ENCODE measurements at regions not wholly inside any gene's neighbourhood (a gene's known extent, or its start where the extent isn't known, plus 50 kb on each side); places are given as distances from the start of the nearest gene placed in this dataset.

GRCh38 chr22:49487950-49488349 lies 339.7 kb downstream of the BRD1 start:
- H3K4me1 ChIP-seq, result no peaks in the 10 kb centered on the region
- peak in 1 of 2 donors; percentile 30 for DNase-seq
- TF ChIP-seq EP300 (IDR thresholded peaks at IDR 0.05), result no peak
- no peak for TF ChIP-seq POLR2A (IDR thresholded peaks at IDR 0.05)
- TF ChIP-seq, protein P1, sequence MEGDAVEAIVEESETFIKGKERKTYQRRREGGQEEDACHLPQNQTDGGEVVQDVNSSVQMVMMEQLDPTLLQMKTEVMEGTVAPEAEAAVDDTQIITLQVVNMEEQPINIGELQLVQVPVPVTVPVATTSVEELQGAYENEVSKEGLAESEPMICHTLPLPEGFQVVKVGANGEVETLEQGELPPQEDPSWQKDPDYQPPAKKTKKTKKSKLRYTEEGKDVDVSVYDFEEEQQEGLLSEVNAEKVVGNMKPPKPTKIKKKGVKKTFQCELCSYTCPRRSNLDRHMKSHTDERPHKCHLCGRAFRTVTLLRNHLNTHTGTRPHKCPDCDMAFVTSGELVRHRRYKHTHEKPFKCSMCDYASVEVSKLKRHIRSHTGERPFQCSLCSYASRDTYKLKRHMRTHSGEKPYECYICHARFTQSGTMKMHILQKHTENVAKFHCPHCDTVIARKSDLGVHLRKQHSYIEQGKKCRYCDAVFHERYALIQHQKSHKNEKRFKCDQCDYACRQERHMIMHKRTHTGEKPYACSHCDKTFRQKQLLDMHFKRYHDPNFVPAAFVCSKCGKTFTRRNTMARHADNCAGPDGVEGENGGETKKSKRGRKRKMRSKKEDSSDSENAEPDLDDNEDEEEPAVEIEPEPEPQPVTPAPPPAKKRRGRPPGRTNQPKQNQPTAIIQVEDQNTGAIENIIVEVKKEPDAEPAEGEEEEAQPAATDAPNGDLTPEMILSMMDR (IDR thresholded peaks at IDR 0.05), result no peak
- TF ChIP-seq POLR2AphosphoS5 (IDR thresholded peaks at IDR 0.05), result no peak
- peaks cover 0 to 40% (median 6%) of the 10 kb centered on the region in 3 donors for H3K27me3 ChIP-seq
- no peak overlapping the region for H3K27ac ChIP-seq
- intact Hi-C loops (cut with DNase I; ENCODE audit: low total_unique reads), result no loop called here
- no peaks in the 10 kb centered on the region for H3K36me3 ChIP-seq
- H3K9me3 ChIP-seq, result no peaks in the 10 kb centered on the region
- no peak overlapping the region for H3K4me3 ChIP-seq
- WGBS, 5 donors, result 37 to 47% (median 39%) methylated on average over 11 of the region's 11 CpGs

DNA sequence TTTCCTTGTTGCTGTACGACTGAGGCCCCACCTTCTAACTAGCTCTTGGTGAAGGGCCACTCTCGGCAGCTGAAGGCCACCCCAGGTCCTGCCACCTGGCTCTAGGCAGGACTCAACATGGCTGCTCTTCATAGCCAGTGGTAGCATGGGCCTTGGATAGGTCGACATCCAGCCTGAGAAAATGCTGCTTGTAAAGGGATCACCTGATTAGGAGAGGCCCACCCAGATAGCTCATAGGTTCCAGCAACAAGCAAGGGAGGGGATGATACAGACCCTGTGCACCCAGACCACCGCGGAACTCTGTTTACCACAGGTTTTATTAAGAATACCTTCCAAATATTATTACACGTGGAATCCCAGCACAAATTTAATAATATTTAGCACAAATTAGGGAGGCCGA lies 341.4 kb downstream of the BRD1 start:
- no peak overlapping the region for H3K27ac ChIP-seq
- no peak for DNase-seq
- WGBS, 5 donors, result 88 to 97% (median 92%) methylated on average over 6 to 7 of the region's 7 CpGs
- intact Hi-C loops (cut with DNase I; ENCODE audit: low total_unique reads), result no loop called here
- no peaks in the 10 kb centered on the region for H3K9me3 ChIP-seq
- peaks cover 0 to 9% (median 0%) of the 10 kb centered on the region in 4 donors for H3K4me1 ChIP-seq
- H3K36me3 ChIP-seq, result no peaks in the 10 kb centered on the region
- peaks cover 0 to 46% (median 17%) of the 10 kb centered on the region in 3 donors for H3K27me3 ChIP-seq
- TF ChIP-seq POLR2AphosphoS5 (IDR thresholded peaks at IDR 0.05), result no peak
- no peak for TF ChIP-seq POLR2A (IDR thresholded peaks at IDR 0.05)
- TF ChIP-seq, protein P1 (IDR thresholded peaks at IDR 0.05), result no peak
- no peak for TF ChIP-seq EP300 (IDR thresholded peaks at IDR 0.05)
- H3K4me3 ChIP-seq, result no peak overlapping the region

DNA sequence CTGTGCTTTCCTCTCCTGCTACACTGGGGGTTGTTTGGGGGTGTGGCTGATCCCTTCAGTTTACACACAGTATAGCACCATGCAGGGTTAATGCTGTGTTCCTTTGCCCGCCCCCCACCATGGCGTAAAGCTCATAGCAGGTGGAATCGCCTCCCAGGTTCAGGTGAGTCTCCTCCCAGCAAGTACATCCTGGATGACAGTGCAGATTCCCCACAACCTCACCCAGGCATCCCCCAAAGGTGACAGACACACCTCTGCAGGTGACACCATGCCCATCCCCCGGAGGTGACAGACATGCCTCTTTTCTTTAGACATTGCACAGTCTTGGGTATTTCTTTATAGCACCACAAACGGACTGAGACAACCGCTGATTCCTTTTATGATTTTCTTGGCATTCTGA lies 343.7 kb downstream of the BRD1 start:
- Histone ChIP-seq H3K36me3 (no peaks in the 10 kb centered on the region), H3K4me3 (no peak overlapping the region), H3K27me3 (peaks cover 0 to 60% (median 22%) of the 10 kb centered on the region in 3 donors), H3K9me3 (no peaks in the 10 kb centered on the region), H3K27ac (no peak overlapping the region), H3K4me1 (peaks cover 0 to 9% (median 0%) of the 10 kb centered on the region in 4 donors)
- intact Hi-C loops (cut with DNase I; ENCODE audit: low total_unique reads), result no loop called here
- TF ChIP-seq POLR2AphosphoS5 (IDR thresholded peaks at IDR 0.05) (no peak), POLR2A (IDR thresholded peaks at IDR 0.05) (no peak), EP300 (IDR thresholded peaks at IDR 0.05) (no peak)
- TF ChIP-seq, protein P1 (IDR thresholded peaks at IDR 0.05), result no peak
- DNase-seq, result no peak
- WGBS, 5 donors, result 79 to 93% (median 82%) methylated on average over 6 of the region's 6 CpGs

GRCh38 chr22:49483281-49483870 lies 344.3 kb downstream of the BRD1 start:
- no peak for TF ChIP-seq POLR2A (IDR thresholded peaks at IDR 0.05)
- no peak for TF ChIP-seq EP300 (IDR thresholded peaks at IDR 0.05)
- TF ChIP-seq, protein P1 (IDR thresholded peaks at IDR 0.05), result no peak
- TF ChIP-seq POLR2AphosphoS5 (IDR thresholded peaks at IDR 0.05), result no peak
- no peak for DNase-seq
- Histone ChIP-seq H3K4me3 (no peak overlapping the region), H3K36me3 (no peaks in the 10 kb centered on the region), H3K27me3 (peaks cover 0 to 65% (median 22%) of the 10 kb centered on the region in 3 donors), H3K27ac (no peak overlapping the region), H3K4me1 (peaks cover 0 to 9% (median 0%) of the 10 kb centered on the region in 4 donors), H3K9me3 (no peaks in the 10 kb centered on the region)
- intact Hi-C loops (cut with DNase I; ENCODE audit: low total_unique reads), result no loop called here
- 87 to 95% (median 92%) methylated on average over 13 to 17 of the region's 17 CpGs for WGBS, 5 donors
